Activated CD8-positive, alpha-beta memory T cell treated with anti-CD3 and anti-CD28 coated beads, Interleukin-2, amount 50 U/mL, for 24 hours (primary cell): ENCODE measurements at regions not wholly inside any gene's neighbourhood (a gene's known extent, or its start where the extent isn't known, plus 50 kb on each side); places are given as distances from the start of the nearest gene placed in this dataset.

ENCODE experiments used
- DNase-seq: peaks from one replicate; pipeline ENCODE4 v3.0.0-alpha.2; 2020; ENCODE audit errors: extremely low read depth

DNA sequence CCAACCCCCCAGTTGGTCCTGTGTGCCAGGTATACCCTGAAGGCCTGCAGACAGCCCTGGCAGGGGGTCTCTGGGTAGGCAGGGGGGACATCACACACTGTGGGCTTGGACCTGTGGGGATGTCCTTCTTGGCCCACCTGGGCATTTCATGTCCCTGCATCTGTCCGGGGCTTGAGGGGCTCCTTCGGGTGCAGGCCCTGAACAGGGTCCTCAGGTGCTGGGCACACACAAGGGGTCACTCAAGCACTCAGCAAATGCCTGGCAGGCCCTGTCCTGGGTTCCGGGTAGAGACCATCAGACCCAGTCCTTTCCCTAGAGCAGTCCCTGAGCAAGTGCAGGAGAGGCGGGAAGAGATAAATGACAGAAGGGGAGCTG, 70.5 kb upstream of the WNT11 start:
- no peak for DNase-seq

DNA sequence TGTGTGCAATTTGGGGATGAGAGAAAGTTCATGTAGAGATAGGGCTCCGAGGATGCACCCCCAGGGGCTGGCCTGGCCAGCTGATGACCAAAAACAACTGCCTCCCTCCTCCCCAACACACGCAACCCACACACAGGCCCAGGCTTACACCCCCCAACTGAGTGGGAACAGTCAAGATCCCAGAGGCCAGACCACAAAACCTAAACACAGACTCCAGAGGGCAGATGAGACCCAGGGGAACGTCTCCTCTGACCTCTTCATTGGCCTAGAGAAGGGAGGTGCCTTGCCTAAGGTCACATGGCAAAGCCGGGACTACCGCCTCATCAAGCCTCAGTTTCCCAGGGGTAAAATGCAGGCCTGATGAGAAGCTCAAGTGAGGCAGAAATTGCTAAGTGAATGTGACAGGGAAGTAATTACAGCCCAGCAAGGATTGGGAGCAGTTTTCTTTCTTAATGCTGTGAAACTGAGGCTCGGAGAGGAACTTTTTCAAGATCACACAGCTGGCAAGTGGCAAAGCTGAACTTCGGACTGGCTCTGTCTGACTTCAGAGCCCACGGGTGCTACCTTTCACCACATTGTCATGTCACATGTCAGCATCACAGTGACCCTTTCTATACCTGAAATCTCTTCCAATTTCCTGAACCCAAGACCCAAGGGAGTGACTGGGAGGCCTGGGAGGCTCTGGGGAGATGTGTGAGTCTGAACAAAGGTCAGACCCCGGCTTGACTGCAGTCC, 69.9 kb upstream of the WNT11 start:
- no peak for DNase-seq

DNA sequence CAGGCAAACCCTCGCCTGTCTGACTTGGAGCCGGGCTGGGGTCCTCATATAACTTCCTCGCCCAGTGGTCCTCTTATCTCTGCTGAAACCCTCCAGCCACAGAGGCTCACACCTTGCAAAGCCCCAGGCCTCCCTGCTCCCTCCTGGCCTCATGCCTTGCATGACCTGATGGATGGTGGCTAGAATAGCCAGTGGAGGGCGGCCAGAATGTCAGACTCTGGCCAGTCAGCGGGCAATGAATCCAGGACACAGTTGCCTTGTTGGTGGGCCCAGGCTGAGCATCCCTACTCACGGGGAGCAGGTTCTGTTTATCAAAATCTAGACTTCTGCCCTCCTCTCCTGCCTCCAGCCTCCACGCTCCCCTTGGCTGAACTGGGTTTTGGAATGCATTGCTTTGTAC, 69.1 kb upstream of the WNT11 start:
- DNase-seq = no peak

DNA sequence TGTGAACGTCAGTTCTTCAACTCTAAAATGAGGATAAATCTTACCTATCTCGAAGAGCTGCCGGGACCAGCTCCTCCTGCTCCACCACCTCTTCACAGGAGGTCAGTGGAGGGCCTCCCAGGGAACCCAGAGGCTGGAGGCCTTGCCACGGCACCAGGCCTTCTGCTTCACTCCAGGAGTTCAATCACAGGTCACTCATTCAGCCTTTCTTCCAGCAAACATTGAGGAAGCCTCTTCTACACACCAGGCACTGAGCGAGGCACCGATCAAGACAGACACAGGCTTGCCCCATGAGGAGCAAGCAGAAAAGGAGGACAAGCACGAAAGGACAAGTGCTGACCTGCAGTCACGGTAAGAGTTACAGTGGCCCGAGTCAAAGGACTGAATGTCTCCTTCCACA, 64.8 kb upstream of the WNT11 start:
- no peak for DNase-seq

DNA sequence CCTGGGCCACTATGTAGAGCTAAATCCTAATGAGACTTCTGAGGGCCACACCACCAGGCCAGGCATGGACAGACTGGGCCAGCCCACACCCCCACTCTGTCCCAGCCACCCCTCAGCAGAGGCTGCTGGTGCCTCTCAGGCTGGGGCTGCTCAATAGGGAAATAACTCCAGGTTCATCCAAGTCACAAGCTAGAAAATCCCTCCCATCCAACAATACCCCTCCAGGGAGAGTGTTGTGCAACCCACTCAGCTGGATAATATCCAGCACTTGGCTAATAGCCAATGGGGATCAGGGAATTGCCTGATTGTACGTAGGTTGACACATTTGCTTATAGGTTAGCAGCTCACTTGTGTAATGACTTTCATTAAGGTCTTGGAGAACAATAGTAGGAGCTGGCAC, 64.1 kb upstream of the WNT11 start:
- no peak for DNase-seq

DNA sequence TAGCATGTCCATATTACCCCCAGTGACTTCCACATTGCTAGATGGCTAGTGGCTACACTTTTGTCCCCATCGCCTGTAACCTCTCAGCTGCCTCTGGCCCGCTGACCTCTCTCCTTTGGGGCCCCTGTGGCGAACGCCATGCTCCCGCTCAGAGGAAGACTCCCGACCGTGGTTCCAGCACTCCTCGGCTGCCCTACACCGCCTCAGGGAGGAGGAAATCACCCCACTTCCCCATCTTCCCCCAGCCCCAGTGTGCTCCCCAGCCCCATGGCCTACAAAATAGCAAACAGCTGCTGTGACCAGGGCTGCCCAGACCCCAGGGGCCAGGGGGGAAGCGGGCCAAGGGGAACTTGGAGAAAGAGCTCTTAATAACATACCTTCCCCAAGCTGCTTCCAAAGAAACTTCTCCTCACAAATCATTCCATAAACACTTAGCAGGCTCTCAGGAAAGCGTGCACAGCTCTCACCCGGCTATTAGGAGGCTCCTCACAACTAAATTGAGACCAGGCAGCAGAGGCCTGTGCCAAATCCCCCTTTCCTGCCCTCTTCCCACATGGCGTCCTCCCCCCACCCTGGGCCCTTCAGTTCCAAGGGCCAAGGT, 63.5 kb upstream of the WNT11 start:
- DNase-seq = no peak

DNA sequence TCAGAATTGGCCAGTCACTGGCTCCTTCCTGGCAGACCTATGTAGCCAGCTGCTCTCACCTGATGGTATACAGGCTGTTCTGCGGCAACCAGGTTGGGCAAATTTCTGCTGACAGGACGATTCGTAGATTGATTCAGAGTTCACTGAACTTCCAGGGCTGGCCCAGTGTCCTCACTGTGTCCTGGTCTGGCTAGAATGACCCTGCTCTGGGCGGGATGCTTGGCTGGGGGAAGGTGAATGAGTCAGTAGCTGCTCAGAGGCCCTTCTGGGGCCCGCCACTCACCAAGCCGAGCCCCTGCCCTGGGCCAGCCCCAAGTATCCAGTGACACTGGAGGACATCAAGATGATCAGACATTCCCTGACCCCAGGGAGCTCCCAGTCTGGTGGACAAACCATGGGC, 62.9 kb upstream of the WNT11 start:
- no peak for DNase-seq

DNA sequence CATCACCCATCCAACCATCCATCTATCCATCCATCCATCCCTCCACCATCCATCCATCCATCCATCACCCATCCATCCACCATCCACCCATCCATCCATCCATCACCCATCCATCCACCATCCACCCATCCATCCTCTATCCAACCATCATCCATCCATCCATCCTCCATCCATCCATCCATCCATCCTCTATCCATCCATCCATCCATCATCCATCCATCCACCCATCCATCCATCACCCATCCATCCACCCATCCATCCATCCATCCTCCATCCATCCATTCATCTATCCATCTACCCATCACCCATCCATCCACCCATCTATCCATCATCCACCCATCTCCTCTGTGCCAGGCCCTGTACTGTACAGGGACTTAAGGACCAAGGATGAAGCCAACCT, 62.2 kb upstream of the WNT11 start:
- no peak for DNase-seq

DNA sequence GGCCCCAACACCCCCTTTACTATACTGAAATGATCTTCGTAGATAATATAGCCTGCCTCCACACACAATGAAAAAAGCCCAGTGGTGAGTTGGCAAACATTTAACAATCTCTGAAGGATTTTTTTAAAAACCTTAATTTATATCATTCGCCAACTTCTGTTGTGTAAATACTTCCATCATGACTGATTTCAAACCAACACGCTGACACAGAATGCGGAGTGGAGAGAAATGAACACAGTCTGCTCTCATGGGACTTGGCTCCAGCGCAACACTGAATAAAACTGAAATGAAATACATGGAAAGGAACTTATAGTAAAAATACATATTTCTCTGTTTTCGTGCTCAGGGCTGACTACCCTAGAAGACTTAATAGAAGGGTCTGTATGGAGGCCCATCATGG, 61.3 kb upstream of the WNT11 start:
- DNase-seq = no peak

DNA sequence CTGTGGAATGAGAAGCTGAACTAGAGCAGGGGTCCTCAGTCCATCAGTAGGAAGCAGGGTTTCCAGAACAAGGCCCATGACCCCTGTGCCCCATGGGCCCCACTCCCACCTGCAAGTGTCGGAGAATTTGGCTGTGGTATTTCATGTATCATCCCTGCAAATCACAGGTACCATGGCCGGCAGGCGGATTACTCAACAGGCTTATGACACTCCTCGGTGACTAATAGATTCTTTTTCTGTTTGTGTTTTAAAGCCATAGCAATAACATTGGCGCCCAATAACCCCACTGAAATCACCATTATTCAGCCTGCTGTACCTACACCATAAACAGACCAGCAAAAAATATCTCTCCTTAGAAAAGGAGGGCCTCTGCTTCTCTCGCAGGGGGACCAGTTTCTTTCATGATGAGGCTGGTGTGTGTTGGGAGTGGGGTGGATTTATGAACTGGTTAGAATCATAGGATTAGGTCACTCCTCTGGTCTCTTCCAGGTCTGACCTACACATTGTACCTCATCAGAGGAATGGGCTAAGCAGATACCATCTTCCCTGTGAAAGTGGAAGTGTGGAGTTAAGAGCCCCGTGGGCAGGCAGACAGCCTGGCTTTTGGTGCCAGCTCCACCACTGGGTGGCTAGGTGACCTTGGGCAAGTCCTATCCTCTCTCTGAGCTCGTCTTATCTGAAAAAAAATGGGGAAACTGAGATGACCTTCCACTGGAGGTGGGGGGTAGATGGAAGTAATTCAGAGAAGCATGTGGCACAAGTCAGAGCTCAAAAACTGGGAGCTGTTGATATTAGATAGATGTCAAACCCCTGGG, 60.2 kb upstream of the WNT11 start:
- no peak for DNase-seq

DNA sequence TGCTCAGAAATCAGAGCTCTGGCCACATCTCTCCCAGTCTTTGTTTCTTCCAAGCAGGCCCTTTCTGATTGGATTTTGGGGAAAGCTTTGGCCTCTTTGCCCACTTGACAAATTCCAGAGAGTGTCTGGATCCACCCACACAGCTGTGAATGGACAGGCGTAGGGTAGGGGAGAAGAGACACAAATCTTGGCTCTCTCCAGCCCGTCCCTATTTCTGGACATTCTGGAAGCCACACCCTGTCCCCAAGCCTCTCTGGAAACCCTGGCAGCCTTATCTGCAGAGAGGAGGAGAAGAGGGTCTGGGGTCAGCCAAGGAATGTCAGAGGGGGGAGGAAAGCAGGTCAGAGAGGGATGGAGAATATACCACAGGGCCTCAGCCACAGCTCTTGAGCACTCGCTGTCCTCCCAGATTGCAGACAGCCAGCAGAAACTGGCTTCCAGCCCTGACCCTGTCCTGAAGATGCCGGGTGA, 59.5 kb upstream of the WNT11 start:
- no peak for DNase-seq

DNA sequence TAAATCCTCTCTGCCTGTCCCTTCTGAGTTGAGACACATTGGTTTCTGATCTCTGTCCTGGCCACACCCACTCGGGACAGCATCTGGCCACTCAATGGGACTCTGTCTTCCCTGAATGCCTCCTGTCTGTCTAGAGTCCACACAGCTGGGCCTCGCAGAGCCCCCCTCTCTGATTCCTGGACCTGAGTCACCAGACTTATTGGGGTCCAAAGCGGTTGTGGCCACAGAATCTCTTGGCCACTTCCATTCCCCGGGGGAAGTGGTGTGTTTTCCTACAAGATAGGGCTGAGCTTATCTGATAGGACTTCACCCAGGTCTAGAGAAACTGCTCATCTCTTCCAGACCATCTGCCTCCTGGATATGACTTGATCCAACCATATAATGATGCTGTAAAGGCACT, 57.4 kb upstream of the WNT11 start:
- no peak for DNase-seq

DNA sequence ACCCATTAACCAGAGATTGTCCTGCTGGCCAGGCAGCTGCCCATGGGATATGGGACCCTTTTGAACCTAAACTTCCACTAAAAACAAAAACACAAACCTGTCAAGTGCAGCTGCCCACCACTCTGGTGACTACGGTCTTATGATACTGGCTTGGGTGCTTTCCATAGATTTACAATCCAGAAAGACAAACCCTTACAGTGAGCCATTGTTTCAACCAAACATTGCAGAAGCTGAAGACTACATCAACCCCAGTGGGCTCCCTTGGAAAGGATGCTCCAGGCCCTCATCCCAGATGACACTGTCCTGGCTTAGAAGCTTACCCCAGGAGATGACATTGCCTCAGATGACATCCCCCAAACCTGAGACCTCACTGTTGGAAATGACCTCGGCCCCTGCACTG, 56.9 kb upstream of the WNT11 start:
- no peak for DNase-seq

DNA sequence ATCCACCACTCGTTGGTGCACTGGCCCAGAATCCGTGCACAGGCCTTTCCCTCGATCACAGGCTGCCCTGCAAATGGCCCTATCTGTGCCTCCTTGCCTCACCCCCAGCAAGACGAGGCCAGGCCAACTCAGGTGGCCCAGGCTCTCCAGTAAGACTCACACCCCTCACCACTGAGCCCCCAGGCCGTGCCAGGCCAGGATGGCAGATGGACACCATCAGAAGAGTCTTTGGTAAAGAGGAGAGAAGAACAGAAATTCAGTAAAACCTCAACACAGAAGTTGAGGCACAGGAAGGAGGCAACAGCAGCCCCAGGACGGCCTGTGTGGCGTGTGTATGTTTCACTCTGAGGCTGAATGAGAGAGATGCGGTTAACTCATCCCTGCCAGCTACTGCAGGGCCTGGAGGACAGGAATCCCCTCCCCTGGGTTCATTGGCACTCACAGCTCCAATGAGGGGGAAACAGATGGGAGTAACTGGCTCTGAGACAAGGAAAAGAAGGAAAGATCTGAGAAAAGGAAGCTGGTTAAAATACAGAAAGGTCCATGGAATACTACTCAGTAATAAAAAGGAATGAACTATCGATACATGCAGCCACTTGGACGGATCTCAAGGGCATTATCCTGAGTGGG, 54.1 kb upstream of the WNT11 start:
- no peak for DNase-seq

DNA sequence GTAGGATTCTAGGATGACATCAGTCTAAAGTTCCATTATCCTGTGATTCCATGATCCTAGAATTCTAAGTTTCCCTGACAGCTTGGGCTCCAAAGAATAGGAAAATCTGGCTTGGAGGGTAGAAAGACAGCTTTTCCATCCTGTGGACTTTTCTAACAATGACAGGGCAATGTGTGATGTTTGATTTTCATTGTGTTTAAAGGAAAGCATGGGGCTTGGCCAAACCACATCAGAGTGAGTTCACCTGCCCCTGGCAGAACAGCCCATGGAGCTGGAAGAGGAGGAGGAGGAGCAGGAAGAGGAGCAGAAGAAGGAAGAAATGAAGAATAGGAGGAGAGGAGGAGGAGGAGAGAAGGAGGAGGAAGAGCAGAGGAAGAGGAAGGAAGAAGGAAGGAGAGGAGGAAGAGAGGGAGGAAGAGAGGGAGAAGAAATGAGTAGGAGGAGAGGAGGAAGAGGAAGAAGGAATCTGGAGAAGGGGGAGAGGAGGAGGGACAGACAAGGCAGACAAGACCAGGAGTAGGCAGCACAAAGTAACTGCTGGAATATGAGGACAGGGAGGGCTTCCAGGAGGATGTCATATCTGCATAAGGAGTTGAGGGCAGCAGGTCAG, 53.1 kb upstream of the WNT11 start:
- DNase-seq = no peak

DNA sequence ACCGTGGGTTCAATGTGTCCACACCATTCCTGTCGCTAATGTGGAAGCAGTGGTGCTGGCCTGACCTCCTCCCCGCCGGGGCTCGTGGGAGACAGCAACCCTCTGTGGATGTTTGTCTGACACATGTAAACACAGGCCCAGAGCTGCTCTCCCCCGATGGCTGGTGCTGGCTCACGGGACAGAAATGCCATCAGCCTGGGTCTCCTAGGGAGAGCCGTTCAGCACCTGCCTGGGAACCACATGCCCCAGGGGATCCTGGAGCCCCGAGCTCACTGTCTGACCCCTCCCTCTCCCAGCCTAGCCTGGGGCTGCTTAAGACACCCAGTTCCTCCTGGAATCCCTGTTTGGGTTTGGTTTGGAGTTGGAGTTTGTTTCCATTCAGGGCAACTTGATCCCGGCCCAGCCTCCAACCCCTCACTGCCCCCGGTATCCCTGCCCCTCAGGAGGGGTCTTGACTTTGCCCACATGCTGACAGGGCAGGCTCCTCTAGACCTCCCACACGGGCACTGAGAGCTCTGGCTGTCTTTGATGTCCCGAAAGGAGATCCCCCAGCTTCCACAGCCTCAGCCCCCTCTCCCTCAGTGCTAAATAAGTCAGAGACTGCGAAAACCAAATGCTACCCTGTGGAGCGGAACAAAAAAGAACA, 50.9 kb upstream of the WNT11 start:
- DNase-seq = no peak

DNA sequence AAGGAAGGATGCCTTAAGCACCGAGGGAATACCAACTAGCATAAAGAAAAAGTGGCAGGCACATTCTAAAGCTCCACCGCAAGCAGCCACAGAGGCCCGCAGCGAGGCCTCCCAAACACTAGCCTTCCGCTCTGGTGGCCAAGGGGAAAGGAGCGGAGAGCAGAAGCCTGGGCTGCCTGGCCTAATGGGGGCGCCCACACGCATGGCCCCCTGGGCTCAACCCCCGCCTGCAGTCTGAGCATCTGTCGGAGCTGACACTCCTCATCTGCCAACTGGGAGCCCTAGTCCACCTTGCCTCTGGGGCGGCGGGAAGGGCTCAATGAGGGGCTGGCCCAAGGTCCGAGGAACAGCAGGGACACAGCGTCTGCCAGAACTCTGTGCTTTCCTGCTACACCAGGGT, 50.1 kb upstream of the WNT11 start:
- no peak for DNase-seq
